ENCODE measurements at regions not wholly inside any gene's neighbourhood (a gene's known extent, or its start where the extent isn't known, plus 50 kb on each side); places are given as distances from the start of the nearest gene placed in this dataset.

- DNase-seq (ENCODE audit: low read depth) = no peak
- no peak for TF ChIP-seq CTCF (IDR thresholded peaks at IDR 0.05; ENCODE audit: insufficient read depth, low read length, poor library complexity, severe bottlenecking)
- H3K27me3 ChIP-seq (ENCODE audit: control insufficient read depth, insufficient read depth, low read length) = no peaks in the 10 kb centered on the region
Measured at GRCh38 chr7:83857691-83858090, 208.8 kb upstream of the SEMA3E start.

GRCh38 chr7:83856094-83856493 lies 207.2 kb upstream of the SEMA3E start:
- no peak for TF ChIP-seq CTCF (IDR thresholded peaks at IDR 0.05; ENCODE audit: insufficient read depth, low read length, poor library complexity, severe bottlenecking)
- Histone ChIP-seq H3K27me3 (ENCODE audit: control insufficient read depth, insufficient read depth, low read length) (no peaks in the 10 kb centered on the region), H3K4me3 (ENCODE audit: low read depth, low read length) (no peak overlapping the region), H3K36me3 (ENCODE audit: control insufficient read depth, insufficient read depth, low read length) (no peaks in the 10 kb centered on the region)
- DNase-seq (ENCODE audit: low read depth) = no peak

More at GRCh38 chr7:83857691-83858090, 208.8 kb upstream of the SEMA3E start:
- H3K36me3 ChIP-seq (ENCODE audit: control insufficient read depth, insufficient read depth, low read length) = no peaks in the 10 kb centered on the region
- H3K4me3 ChIP-seq (ENCODE audit: low read depth, low read length) = no peak overlapping the region

- TF ChIP-seq CTCF (IDR thresholded peaks at IDR 0.05; ENCODE audit: insufficient read depth, low read length, poor library complexity, severe bottlenecking) = no peak
- Histone ChIP-seq H3K27me3 (ENCODE audit: control insufficient read depth, insufficient read depth, low read length) (no peaks in the 10 kb centered on the region), H3K4me3 (ENCODE audit: low read depth, low read length) (no peak overlapping the region), H3K36me3 (ENCODE audit: control insufficient read depth, insufficient read depth, low read length) (no peaks in the 10 kb centered on the region)
- DNase-seq (ENCODE audit: low read depth) = peak; percentile 44
Measured at GRCh38 chr7:83852136-83852535, 203.2 kb upstream of the SEMA3E start.

GRCh38 chr7:83851551-83851950 lies 202.6 kb upstream of the SEMA3E start:
- H3K36me3 ChIP-seq (ENCODE audit: control insufficient read depth, insufficient read depth, low read length) = no peaks in the 10 kb centered on the region
- TF ChIP-seq CTCF (IDR thresholded peaks at IDR 0.05; ENCODE audit: insufficient read depth, low read length, poor library complexity, severe bottlenecking) = no peak
- no peak overlapping the region for H3K4me3 ChIP-seq (ENCODE audit: low read depth, low read length)
- H3K27me3 ChIP-seq (ENCODE audit: control insufficient read depth, insufficient read depth, low read length) = no peaks in the 10 kb centered on the region
- no peak for DNase-seq (ENCODE audit: low read depth)

- Histone ChIP-seq H3K36me3 (ENCODE audit: control insufficient read depth, insufficient read depth, low read length) (no peaks in the 10 kb centered on the region), H3K27me3 (ENCODE audit: control insufficient read depth, insufficient read depth, low read length) (no peaks in the 10 kb centered on the region), H3K4me3 (ENCODE audit: low read depth, low read length) (no peak overlapping the region)
- no peak for TF ChIP-seq CTCF (IDR thresholded peaks at IDR 0.05; ENCODE audit: insufficient read depth, low read length, poor library complexity, severe bottlenecking)
- DNase-seq (ENCODE audit: low read depth) = no peak
Measured at GRCh38 chr7:83850941-83851340, 202.0 kb upstream of the SEMA3E start.

- H3K4me3 ChIP-seq (ENCODE audit: low read depth, low read length) = no peak overlapping the region
- no peak for TF ChIP-seq CTCF (IDR thresholded peaks at IDR 0.05; ENCODE audit: insufficient read depth, low read length, poor library complexity, severe bottlenecking)
- no peaks in the 10 kb centered on the region for H3K36me3 ChIP-seq (ENCODE audit: control insufficient read depth, insufficient read depth, low read length)
- no peaks in the 10 kb centered on the region for H3K27me3 ChIP-seq (ENCODE audit: control insufficient read depth, insufficient read depth, low read length)
- DNase-seq (ENCODE audit: low read depth) = no peak
Measured at GRCh38 chr7:83850125-83850524, 201.2 kb upstream of the SEMA3E start.
